A673 (cell line): ENCODE measurements at regions not wholly inside any gene's neighbourhood (a gene's known extent, or its start where the extent isn't known, plus 50 kb on each side); places are given as distances from the start of the nearest gene placed in this dataset.
"Not testable (repeated sequence)": the region's sequence is repeated elsewhere in the genome, so short reads cannot be mapped to it uniquely, and the experiment has no call there.

ENCODE experiments used
- BruUV-seq: library from RNA; stranded (reverse); fragments of 400-500 nt; replicated peaks from 2 replicates; lab custom pipeline; 2021; lab: Mats Ljungman, UMichigan
- CTCF ChIA-PET: fragments of 300-600 bp; sonication (Branson Sonifier 250); formaldehyde crosslinking; loops from one replicate; lab custom pipeline; 2022; ENCODE audit warnings: antibody characterized with exemption; lab: Charles Lee
- POLR2A ChIA-PET: fragments of 300-600 bp; sonication (Branson Sonifier 250); formaldehyde crosslinking; loops from one replicate; lab custom pipeline; 2022; ENCODE audit warnings: antibody characterized with exemption; ENCODE audit not compliant: low non-redundant PET; lab: Charles Lee
- DNase-seq: peaks from one replicate; pipeline ENCODE4 v3.0.0-alpha.2; 2015; ENCODE audit warnings: low spot score
- H3K27ac ChIP-seq: fragments of 200-600 bp; sonication (generic); 2 replicates; pipeline ENCODE4 v1.5.1; 2016; ENCODE audit warnings: mixed run types, low read depth, mild to moderate bottlenecking, mixed read lengths, antibody characterized with exemption, low read length; ENCODE audit not compliant: poor library complexity, severe bottlenecking
- H3K27me3 ChIP-seq: fragments of 200-600 bp; sonication (generic); replicated peaks from 2 replicates; pipeline ENCODE4 v1.6.1; 2017; ENCODE audit warnings: mixed run types, low read depth, mild to moderate bottlenecking, mixed read lengths, antibody characterized with exemption, low read length; ENCODE audit not compliant: insufficient read depth, poor library complexity
- H3K36me3 ChIP-seq: fragments of 200-600 bp; sonication (generic); 2 replicates; pipeline ENCODE4 v1.6.1; 2016; ENCODE audit warnings: mixed run types, mild to moderate bottlenecking, mixed read lengths, antibody characterized with exemption, low read length; ENCODE audit not compliant: insufficient read depth, poor library complexity, severe bottlenecking
- H3K4me1 ChIP-seq: fragments of 200-600 bp; sonication (generic); 2 replicates; pipeline ENCODE4 v1.6.1; 2017; ENCODE audit warnings: mixed run types, mild to moderate bottlenecking, mixed read lengths, antibody characterized with exemption, low read length; ENCODE audit not compliant: insufficient read depth, poor library complexity, severe bottlenecking
- H3K4me3 ChIP-seq: fragments of 200-600 bp; sonication (generic); 2 replicates; pipeline ENCODE4 v1.5.1; 2016; ENCODE audit warnings: low read depth, mixed run types, mild to moderate bottlenecking, mixed read lengths, low read length; ENCODE audit not compliant: poor library complexity, severe bottlenecking
- H3K9me3 ChIP-seq: fragments of 200-600 bp; sonication (generic); 2 replicates; pipeline ENCODE4 v1.6.1; 2016; ENCODE audit warnings: mixed run types, low read depth, mild to moderate bottlenecking, mixed read lengths, antibody characterized with exemption, low read length; ENCODE audit not compliant: poor library complexity, severe bottlenecking
- CTCF ChIP-seq: fragments of 300-800, 200-600 bp; sonication (generic); conservative IDR thresholded peaks from 2 replicates; pipeline ENCODE4 v1.5.1; 2017; ENCODE audit warnings: low read depth, mild to moderate bottlenecking, antibody characterized with exemption, low read length, moderate library complexity, mixed read lengths
- EZH2 ChIP-seq: fragments of 200-600 bp; sonication (generic); IDR thresholded peaks from 2 replicates; pipeline ENCODE4 v1.6.1; 2017; ENCODE audit warnings: borderline replicate concordance, low read depth, mild to moderate bottlenecking, mixed read lengths, antibody characterized with exemption, low read length; ENCODE audit not compliant: poor library complexity, severe bottlenecking
- intact Hi-C: fragments of 100-400 bp; cut with micrococcal nuclease; formaldehyde crosslinking; loops from one replicate; pipeline ENCODE4 v1.10.0; 2022; ENCODE audit not compliant: unreplicated experiment

- no TSS peak for BruUV-seq
- ChIA-PET CTCF (no interaction called here), POLR2A (no interaction called here)
- Histone ChIP-seq H3K27me3 (no peaks in the 10 kb centered on the region), H3K9me3 (peaks cover 9% of the 10 kb centered on the region), H3K36me3 (no peaks in the 10 kb centered on the region), H3K27ac (no peak overlapping the region), H3K4me1 (no peaks in the 10 kb centered on the region), H3K4me3 (no peak overlapping the region)
- no peak for DNase-seq
- intact Hi-C loops = no loop called here
- TF ChIP-seq CTCF (no peak), EZH2 (no peak)
Measured at GRCh38 chr5:44178414-44178813, 210.8 kb downstream of the FGF10 start.

GRCh38 chr5:44167540-44167939, 221.7 kb downstream of the FGF10 start:
- Histone ChIP-seq H3K4me3 (no peak overlapping the region), H3K36me3 (no peaks in the 10 kb centered on the region), H3K27me3 (no peaks in the 10 kb centered on the region), H3K27ac (no peak overlapping the region), H3K4me1 (no peaks in the 10 kb centered on the region), H3K9me3 (peaks cover 23% of the 10 kb centered on the region)
- BruUV-seq = no TSS peak
- TF ChIP-seq EZH2 = no peak
- no peak for DNase-seq
- ChIA-PET POLR2A (no interaction called here), CTCF (no interaction called here)
- intact Hi-C loops = no loop called here

- no peak overlapping the region for H3K27ac ChIP-seq
- no peaks in the 10 kb centered on the region for H3K4me1 ChIP-seq
- no peaks in the 10 kb centered on the region for H3K36me3 ChIP-seq
- BruUV-seq = no TSS peak
- TF ChIP-seq CTCF (no peak), EZH2 (no peak)
- no peaks in the 10 kb centered on the region for H3K27me3 ChIP-seq
- DNase-seq = no peak
- POLR2A ChIA-PET = no interaction called here
- CTCF ChIA-PET = no interaction called here
- no peak overlapping the region for H3K4me3 ChIP-seq
- H3K9me3 ChIP-seq = peaks cover 14% of the 10 kb centered on the region
- intact Hi-C loops = no loop called here
Measured at GRCh38 chr5:44160369-44160768, 228.9 kb downstream of the FGF10 start.

GRCh38 chr5:44150075-44150723, 239.0 kb downstream of the FGF10 start:
- DNase-seq = no peak
- Histone ChIP-seq H3K27me3 (no peaks in the 10 kb centered on the region), H3K4me1 (no peaks in the 10 kb centered on the region), H3K9me3 (peaks cover 12% of the 10 kb centered on the region), H3K4me3 (no peak overlapping the region), H3K36me3 (no peaks in the 10 kb centered on the region), H3K27ac (no peak overlapping the region)
- intact Hi-C loops = no loop called here
- BruUV-seq = no TSS peak
- TF ChIP-seq CTCF (no peak), EZH2 (no peak)
- ChIA-PET POLR2A (no interaction called here), CTCF (no interaction called here)

- POLR2A ChIA-PET, H3K36me3 ChIP-seq, H3K27ac ChIP-seq, H3K4me3 ChIP-seq, H3K9me3 ChIP-seq, H3K27me3 ChIP-seq, H3K4me1 ChIP-seq, BruUV-seq, DNase-seq, intact Hi-C loops, CTCF ChIA-PET: not testable (repeated sequence)
Measured at GRCh38 chr5:44117947-44118346, 271.3 kb downstream of the FGF10 start.
